H1 (cell line): ENCODE measurements at regions not wholly inside any gene's neighbourhood (a gene's known extent, or its start where the extent isn't known, plus 50 kb on each side); places are given as distances from the start of the nearest gene placed in this dataset.

Source experiments
- CTCF ChIA-PET: fragments of 300-600 bp; sonication (Branson Sonifier 250); formaldehyde crosslinking; loops from one replicate; lab custom pipeline; 2021; ENCODE audit not compliant: partially characterized antibody; lab: Charles Lee
- POLR2A ChIA-PET: fragments of 300-600 bp; sonication (Branson Sonifier 250); formaldehyde crosslinking; loops from one replicate; lab custom pipeline; 2021; ENCODE audit warnings: inconsistent platforms; ENCODE audit not compliant: partially characterized antibody; lab: Charles Lee
- DNase-seq, 2 experiments: peaks; one replicate each; pipeline versions ENCODE4 v3.0.0 to v3.0.0-alpha.2; 2010 to 2022; ENCODE audit warnings: low spot score in 2 of 2, low read depth in 1 of 2, mixed read lengths in 1 of 2
- FAIRE-seq: peaks from 2 replicates; lab custom pipeline; 2011; peaks lifted over from hg19 to GRCh38; lab: Jason Lieb, UNC
- H2AFZ ChIP-seq: 2 replicates; pipeline ENCODE4 v1.8.1; 2012; ENCODE audit warnings: low read length, inconsistent platforms
- H2AK5ac ChIP-seq: 2 replicates; pipeline ENCODE4 v1.6.1; 2013; ENCODE audit warnings: low read depth, low read length
- H2BK120ac ChIP-seq: replicated peaks from 2 replicates; pipeline ENCODE3; 2013; ENCODE audit warnings: low read depth, low read length, inconsistent platforms
- H2BK12ac ChIP-seq: 2 replicates; pipeline ENCODE4 v1.6.1; 2013; ENCODE audit warnings: low read depth, low read length
- H2BK15ac ChIP-seq: 2 replicates; pipeline ENCODE4 v1.6.1; 2013; ENCODE audit warnings: low read length
- H2BK20ac ChIP-seq: 2 replicates; pipeline ENCODE4 v1.6.1; 2013; ENCODE audit warnings: low read length
- H2BK5ac ChIP-seq: 2 replicates; pipeline ENCODE4 v1.6.1; 2013; ENCODE audit warnings: low read depth, low read length
- H3K14ac ChIP-seq: 2 replicates; pipeline ENCODE4 v1.6.1; 2013; ENCODE audit warnings: inconsistent platforms; ENCODE audit not compliant: insufficient read length
- H3K18ac ChIP-seq: 2 replicates; pipeline ENCODE4 v1.6.1; 2013; ENCODE audit warnings: low read length; ENCODE audit errors: extremely low read depth
- H3K23ac ChIP-seq: 2 replicates; pipeline ENCODE4 v1.6.1; 2013; ENCODE audit warnings: inconsistent platforms; ENCODE audit not compliant: insufficient read length
- H3K23me2 ChIP-seq: 2 replicates; pipeline ENCODE4 v1.6.1; 2013; ENCODE audit warnings: low read depth, low read length
- H3K27ac ChIP-seq: 2 replicates; pipeline ENCODE4 v1.6.1; 2011; ENCODE audit warnings: low read depth, low read length, inconsistent platforms
- H3K27me3 ChIP-seq, 4 experiments: replicated peaks in 1 of 4; 1 replicate in 1 of 4; 2 replicates in 3 of 4; pipeline versions ENCODE4 v1.6.1 to v1.8.1; 2011 to 2013; ENCODE audit warnings: low read length in 3 of 4, mild to moderate bottlenecking in 3 of 4, inconsistent platforms in 2 of 4, mixed read lengths in 2 of 4, moderate library complexity in 1 of 4; ENCODE audit not compliant: control insufficient read depth in 3 of 4, insufficient read depth in 3 of 4; ENCODE audit errors: extremely low read depth in 1 of 4
- H3K36me3 ChIP-seq, 4 experiments: 2 replicates each; pipeline versions ENCODE4 v1.6.1 to v1.8.1; 2011 to 2013; ENCODE audit warnings: mild to moderate bottlenecking in 4 of 4, low read length in 3 of 4, moderate library complexity in 2 of 4, control low read depth in 1 of 4, inconsistent platforms in 1 of 4; ENCODE audit not compliant: insufficient read depth in 4 of 4, control insufficient read depth in 2 of 4
- H3K4ac ChIP-seq: replicated peaks from 2 replicates; pipeline ENCODE3; 2013; ENCODE audit warnings: low read length, low read depth, mixed read lengths, inconsistent platforms; ENCODE audit not compliant: insufficient read length
- H3K4me1 ChIP-seq, 4 experiments: replicated peaks in 1 of 4; 1 replicate in 1 of 4; 2 replicates in 3 of 4; pipeline versions ENCODE4 v1.6.1 to v1.8.1; 2011 to 2013; ENCODE audit warnings: low read length in 3 of 4, inconsistent platforms in 2 of 4, mixed read lengths in 1 of 4; ENCODE audit not compliant: insufficient read depth in 4 of 4, control insufficient read depth in 3 of 4
- H3K4me2 ChIP-seq, 2 experiments: 2 replicates each; pipeline versions ENCODE4 v1.6.1 to v1.8.1; 2011 to 2013; ENCODE audit warnings: low read depth in 2 of 2, low read length in 2 of 2, control low read depth in 1 of 2, inconsistent platforms in 1 of 2, mild to moderate bottlenecking in 1 of 2; ENCODE audit not compliant: insufficient read depth in 1 of 2
- H3K4me3 ChIP-seq, 4 experiments: fragments of 200-600, 300-600 bp in 1 of 4; sonication (generic), shearing (Covaris generic), sonication (Bioruptor Twin) in 1 of 4; 2 replicates each; pipeline versions ENCODE4 v1.5.1 to v1.8.1; 2011 to 2016; ENCODE audit warnings: low read length in 4 of 4, low read depth in 3 of 4, control low read depth in 2 of 4, inconsistent platforms in 2 of 4, mild to moderate bottlenecking in 2 of 4, mixed read lengths in 1 of 4, moderate library complexity in 1 of 4; ENCODE audit not compliant: insufficient read depth in 2 of 4; ENCODE audit errors: extremely low read depth in 1 of 4
- H3K56ac ChIP-seq: replicated peaks from 2 replicates; pipeline ENCODE3; 2013; ENCODE audit warnings: low read depth, mild to moderate bottlenecking, mixed read lengths, low read length, inconsistent platforms; ENCODE audit not compliant: insufficient read length
- H3K79me1 ChIP-seq: 2 replicates; pipeline ENCODE4 v1.6.1; 2013; ENCODE audit warnings: low read depth, low read length, control low read depth
- H3K79me2 ChIP-seq, 2 experiments: 2 replicates each; pipeline versions ENCODE4 v1.6.1 to v1.8.1; 2012 to 2013; ENCODE audit warnings: low read length in 2 of 2, mild to moderate bottlenecking in 2 of 2, inconsistent platforms in 1 of 2; ENCODE audit not compliant: insufficient read depth in 2 of 2, control insufficient read depth in 1 of 2
- H3K9ac ChIP-seq, 4 experiments: replicated peaks in 1 of 4; 1 replicate in 1 of 4; 2 replicates in 3 of 4; pipeline versions ENCODE4 v1.6.1 to v1.8.1; 2011 to 2013; ENCODE audit warnings: low read depth in 3 of 4, low read length in 3 of 4, control low read depth in 2 of 4, mild to moderate bottlenecking in 2 of 4, moderate library complexity in 2 of 4, inconsistent platforms in 1 of 4; ENCODE audit errors: extremely low read depth in 1 of 4
- H3K9me3 ChIP-seq, 2 experiments: 2 replicates each; pipeline versions ENCODE4 v1.6.1 to v1.8.1; 2012 to 2013; ENCODE audit warnings: mild to moderate bottlenecking in 2 of 2, moderate library complexity in 2 of 2, control low read depth in 1 of 2, inconsistent platforms in 1 of 2, low read depth in 1 of 2, low read length in 1 of 2, mixed read lengths in 1 of 2; ENCODE audit not compliant: insufficient read depth in 2 of 2
- H4K20me1 ChIP-seq, 2 experiments: replicated peaks in 1 of 2; 2 replicates each; pipeline versions ENCODE3 to v1.8.1; 2011 to 2013; ENCODE audit warnings: inconsistent platforms in 2 of 2, low read length in 2 of 2, mild to moderate bottlenecking in 1 of 2; ENCODE audit not compliant: insufficient read depth in 2 of 2, control insufficient read depth in 1 of 2
- H4K5ac ChIP-seq: 2 replicates; pipeline ENCODE4 v1.6.1; 2013; ENCODE audit warnings: low read length, low read depth, mixed read lengths, inconsistent platforms; ENCODE audit not compliant: insufficient read length
- H4K8ac ChIP-seq: 2 replicates; pipeline ENCODE4 v1.8.0; 2013; ENCODE audit warnings: mild to moderate bottlenecking, moderate library complexity, low read length, inconsistent platforms; ENCODE audit not compliant: insufficient read depth; ENCODE audit errors: extremely low read depth
- H4K91ac ChIP-seq: replicated peaks from 2 replicates; pipeline ENCODE3; 2013; ENCODE audit warnings: low read length, mixed read lengths, inconsistent platforms; ENCODE audit not compliant: insufficient read length
- E2F6 ChIP-seq: IDR thresholded peaks from 2 replicates; pipeline ENCODE4 v1.6.1; 2012; ENCODE audit warnings: inconsistent platforms
- HDAC6 ChIP-seq: IDR thresholded peaks from one replicate; pipeline ENCODE4 v1.7.1; 2012; ENCODE audit warnings: low read depth, mild to moderate bottlenecking, inconsistent platforms, low read length, moderate library complexity
- PHF8 ChIP-seq: fragments of 200-600 bp; sonication (generic); conservative IDR thresholded peaks from 2 replicates; pipeline ENCODE4 v1.7.1; 2012; ENCODE audit warnings: low read depth, mild to moderate bottlenecking, inconsistent platforms, low read length, moderate library complexity
- POLR2A ChIP-seq, 2 experiments: IDR thresholded peaks; 1 replicate in 1 of 2; 2 replicates in 1 of 2; pipeline ENCODE4 v1.6.1; 2011; ENCODE audit warnings: low read depth in 2 of 2, low read length in 2 of 2, mild to moderate bottlenecking in 2 of 2; ENCODE audit errors: control extremely low read depth in 1 of 2
- WGBS, 2 experiments: shearing (Covaris generic) in 1 of 2; methylation state at CpG; one replicate each; pipeline versions ENCODE4 v1.1.6 to v1.1.7; 2013 to 2015; ENCODE audit warnings: low lambda C conversion rate in 2 of 2, mixed read lengths in 2 of 2, inconsistent platforms in 1 of 2, low coverage in 1 of 2, missing lambda C conversion rate in 1 of 2; ENCODE audit not compliant: insufficient replicate concordance in 2 of 2, insufficient coverage in 1 of 2, insufficient read length in 1 of 2; ENCODE audit errors: extremely low coverage in 1 of 2, missing lambda C conversion rate in 1 of 2; 5-methylcytosine and 5-hydroxymethylcytosine counted together

- Histone ChIP-seq H4K20me1 (no peaks in the 10 kb centered on the region), H3K79me1 (no peaks in the 10 kb centered on the region), H3K27ac (no peak overlapping the region), H4K5ac (no peak overlapping the region), H3K23ac (no peak overlapping the region), H4K91ac (no peak overlapping the region), H3K14ac (no peak overlapping the region), H3K4me2 (no peak overlapping the region), H3K36me3 (no peaks in the 10 kb centered on the region), H3K18ac (no peak overlapping the region), H2BK12ac (no peak overlapping the region), H3K9me3 (no peaks in the 10 kb centered on the region), H2BK5ac (no peak overlapping the region), H2BK20ac (no peak overlapping the region), H3K4me1 (peaks cover 0 to 2% (median under 1%) of the 10 kb centered on the region in 4 experiments; a peak in 2 of 7 replicates), H2AFZ (no peak overlapping the region), H3K79me2 (no peaks in the 10 kb centered on the region), H3K56ac (no peak overlapping the region), H3K4me3 (no peak overlapping the region), H3K23me2 (no peaks in the 10 kb centered on the region), H2BK120ac (no peak overlapping the region), H3K4ac (no peak overlapping the region), H2BK15ac (no peak overlapping the region), H3K27me3 (no peaks in the 10 kb centered on the region), H3K9ac (no peak overlapping the region), H2AK5ac (no peak overlapping the region), H4K8ac (no peak overlapping the region)
- ChIA-PET CTCF (no interaction called here), POLR2A (no interaction called here)
- FAIRE-seq (no peak), DNase-seq (no peak)
- 95% methylated on average over 6 of the region's 6 CpGs; no CpG with 5 or more reads in 1 of the 2 experiments for WGBS, 2 experiments
- no peak for TF ChIP-seq POLR2A (IDR thresholded peaks at IDR 0.05; ENCODE audit: control extremely low read depth in 1 of 2, low read depth in 2 of 2, low read length in 2 of 2)
- TF ChIP-seq E2F6 = no peak
- no peak for TF ChIP-seq HDAC6
- TF ChIP-seq PHF8 = no peak
These were observed 390.0 kb upstream of the SULF2 start for GRCh38 chr20:48175261-48175660.
